ENCODE measurements at regions not wholly inside any gene's neighbourhood (a gene's known extent, or its start where the extent isn't known, plus 50 kb on each side); places are given as distances from the start of the nearest gene placed in this dataset.

DNA sequence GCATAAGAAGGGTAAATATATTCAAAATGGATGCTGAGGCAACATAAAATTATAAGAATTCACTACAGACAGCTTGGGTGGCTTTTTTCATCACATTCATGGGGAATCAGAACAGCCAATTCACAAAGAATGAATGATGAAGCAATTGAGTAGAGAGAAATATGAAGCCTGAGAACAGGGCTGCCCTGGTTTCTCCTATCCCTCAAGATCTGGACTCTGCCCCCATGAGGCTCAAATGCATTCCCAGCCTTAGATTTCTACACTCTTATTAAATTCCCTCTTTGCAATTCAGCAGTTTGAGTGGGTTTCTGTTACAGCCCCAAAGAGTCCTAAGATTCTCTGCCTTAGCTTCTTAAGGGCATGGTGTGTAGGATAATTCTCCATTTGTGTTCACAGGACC is 172.5 kb downstream of the MAIP1 start:
- Histone ChIP-seq H3K9me3 (no peaks in the 10 kb centered on the region), H3K36me3 (no peaks in the 10 kb centered on the region), H3K4me3 (no peak overlapping the region), H3K27ac (peak overlapping the region; percentile 36), H3K27me3 (no peaks in the 10 kb centered on the region), H3K4me1 (peaks cover 4% of the 10 kb centered on the region)
- intact Hi-C loops (cut with DNase I), result no loop called here
- DNase-seq (ENCODE audit: extremely low spot score in 2 of 2), result no peak
- TF ChIP-seq POLR2AphosphoS5 (IDR thresholded peaks at IDR 0.05; ENCODE audit: insufficient read depth in 1 of 2, low read depth in 1 of 2), result no peak
- no peak for TF ChIP-seq POLR2A (IDR thresholded peaks at IDR 0.05)
- TF ChIP-seq, protein P1, sequence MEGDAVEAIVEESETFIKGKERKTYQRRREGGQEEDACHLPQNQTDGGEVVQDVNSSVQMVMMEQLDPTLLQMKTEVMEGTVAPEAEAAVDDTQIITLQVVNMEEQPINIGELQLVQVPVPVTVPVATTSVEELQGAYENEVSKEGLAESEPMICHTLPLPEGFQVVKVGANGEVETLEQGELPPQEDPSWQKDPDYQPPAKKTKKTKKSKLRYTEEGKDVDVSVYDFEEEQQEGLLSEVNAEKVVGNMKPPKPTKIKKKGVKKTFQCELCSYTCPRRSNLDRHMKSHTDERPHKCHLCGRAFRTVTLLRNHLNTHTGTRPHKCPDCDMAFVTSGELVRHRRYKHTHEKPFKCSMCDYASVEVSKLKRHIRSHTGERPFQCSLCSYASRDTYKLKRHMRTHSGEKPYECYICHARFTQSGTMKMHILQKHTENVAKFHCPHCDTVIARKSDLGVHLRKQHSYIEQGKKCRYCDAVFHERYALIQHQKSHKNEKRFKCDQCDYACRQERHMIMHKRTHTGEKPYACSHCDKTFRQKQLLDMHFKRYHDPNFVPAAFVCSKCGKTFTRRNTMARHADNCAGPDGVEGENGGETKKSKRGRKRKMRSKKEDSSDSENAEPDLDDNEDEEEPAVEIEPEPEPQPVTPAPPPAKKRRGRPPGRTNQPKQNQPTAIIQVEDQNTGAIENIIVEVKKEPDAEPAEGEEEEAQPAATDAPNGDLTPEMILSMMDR (IDR thresholded peaks at IDR 0.05), result no peak

DNA sequence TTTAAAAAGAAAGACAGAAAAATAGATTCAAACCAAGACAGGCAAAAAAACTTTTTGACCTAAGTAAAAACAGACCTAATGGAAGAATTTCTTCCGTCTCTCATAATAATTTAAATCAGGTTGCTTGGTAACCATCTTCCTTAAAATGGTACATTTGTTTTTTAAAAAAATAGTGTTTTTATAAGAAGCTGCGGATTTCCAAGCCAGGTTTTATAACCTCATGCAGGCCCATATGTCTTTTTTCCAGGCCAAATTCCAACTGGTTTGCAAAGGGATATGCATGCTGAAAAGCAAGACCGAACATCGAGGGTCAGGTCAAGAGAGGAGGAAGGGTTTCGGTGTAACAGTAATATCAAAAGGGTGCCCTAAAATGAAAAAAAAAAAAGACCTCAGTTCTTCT is 172.9 kb downstream of the MAIP1 start:
- peaks cover 4% of the 10 kb centered on the region for H3K4me1 ChIP-seq
- no peak overlapping the region for H3K4me3 ChIP-seq
- H3K27ac ChIP-seq, result peak overlapping the region; percentile 36
- no peaks in the 10 kb centered on the region for H3K27me3 ChIP-seq
- intact Hi-C loops (cut with DNase I), result no loop called here
- TF ChIP-seq POLR2AphosphoS5 (IDR thresholded peaks at IDR 0.05; ENCODE audit: insufficient read depth in 1 of 2, low read depth in 1 of 2) (no peak), POLR2A (IDR thresholded peaks at IDR 0.05) (no peak)
- no peak for DNase-seq (ENCODE audit: extremely low spot score in 2 of 2)
- no peaks in the 10 kb centered on the region for H3K9me3 ChIP-seq
- H3K36me3 ChIP-seq, result no peaks in the 10 kb centered on the region

DNA sequence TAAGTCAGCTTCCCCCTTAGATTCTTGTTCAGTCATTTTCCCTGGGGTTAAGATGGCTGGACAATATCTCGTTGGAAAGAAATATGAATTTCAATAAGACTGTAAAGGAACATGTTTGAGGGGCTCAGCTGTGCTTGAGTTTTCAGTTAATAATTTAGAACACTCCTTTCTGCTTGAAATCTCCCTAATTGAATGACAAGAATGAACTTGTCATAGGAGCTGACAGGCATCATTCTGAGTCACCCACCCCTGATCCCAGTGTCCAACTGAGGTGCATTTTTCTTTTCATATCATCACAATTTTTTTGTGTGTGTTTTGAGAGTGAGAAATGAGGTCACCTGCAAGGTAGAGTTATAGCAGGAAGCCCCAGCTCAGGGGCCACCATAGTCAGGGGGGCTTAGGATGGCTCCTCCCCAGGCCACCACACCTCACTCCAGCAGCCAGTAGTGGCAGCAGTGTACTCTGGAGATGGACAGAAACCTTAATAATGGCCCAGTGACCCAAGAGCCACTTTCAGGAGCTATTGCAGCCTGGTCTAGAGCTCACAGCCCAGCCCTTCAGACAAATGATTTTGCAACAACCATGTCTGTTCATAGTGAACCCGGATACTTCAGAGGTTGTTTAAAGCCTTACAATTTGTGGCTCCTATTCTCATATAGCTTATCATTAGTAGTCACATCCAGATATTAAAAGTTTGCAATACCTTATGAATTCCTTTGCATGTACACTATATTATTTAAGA is 174.5 kb downstream of the MAIP1 start:
- TF ChIP-seq, protein P1 (IDR thresholded peaks at IDR 0.05), result no peak
- TF ChIP-seq POLR2A (IDR thresholded peaks at IDR 0.05), result no peak
- no peak for TF ChIP-seq POLR2AphosphoS5 (IDR thresholded peaks at IDR 0.05; ENCODE audit: insufficient read depth in 1 of 2, low read depth in 1 of 2)
- intact Hi-C loops (cut with DNase I), result no loop called here
- H3K27ac ChIP-seq, result no peak overlapping the region
- no peaks in the 10 kb centered on the region for H3K27me3 ChIP-seq
- no peaks in the 10 kb centered on the region for H3K36me3 ChIP-seq
- no peaks in the 10 kb centered on the region for H3K9me3 ChIP-seq
- H3K4me3 ChIP-seq, result no peak overlapping the region
- DNase-seq (ENCODE audit: extremely low spot score in 2 of 2), result no peak
- peaks cover 4% of the 10 kb centered on the region for H3K4me1 ChIP-seq

DNA sequence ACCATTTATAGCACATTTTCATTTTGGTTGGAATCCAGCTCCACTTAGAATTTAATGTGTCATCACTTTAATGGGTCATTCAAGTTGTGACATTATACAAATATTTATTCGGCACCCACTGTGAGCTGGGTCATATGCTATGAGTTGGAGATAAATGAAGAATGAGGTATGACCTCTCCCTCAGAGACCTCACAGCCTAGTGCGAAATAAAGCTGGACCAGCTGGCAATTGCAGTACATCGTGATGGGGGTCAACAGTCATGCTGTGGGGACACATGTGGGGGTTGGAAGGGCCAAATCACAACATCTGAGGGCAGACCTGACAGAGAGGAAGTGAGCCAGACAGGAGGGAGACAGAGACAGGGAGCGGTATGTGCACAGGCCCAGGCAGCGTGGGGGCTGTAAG is 175.4 kb downstream of the MAIP1 start:
- Histone ChIP-seq H3K36me3 (no peaks in the 10 kb centered on the region), H3K4me3 (no peak overlapping the region), H3K27ac (no peak overlapping the region), H3K9me3 (no peaks in the 10 kb centered on the region), H3K27me3 (no peaks in the 10 kb centered on the region), H3K4me1 (peaks cover 4% of the 10 kb centered on the region)
- TF ChIP-seq, protein P1 (IDR thresholded peaks at IDR 0.05), result no peak
- TF ChIP-seq POLR2AphosphoS5 (IDR thresholded peaks at IDR 0.05; ENCODE audit: insufficient read depth in 1 of 2, low read depth in 1 of 2) (no peak), POLR2A (IDR thresholded peaks at IDR 0.05) (no peak)
- DNase-seq (ENCODE audit: extremely low spot score in 2 of 2), result no peak
- intact Hi-C loops (cut with DNase I), result no loop called here

DNA sequence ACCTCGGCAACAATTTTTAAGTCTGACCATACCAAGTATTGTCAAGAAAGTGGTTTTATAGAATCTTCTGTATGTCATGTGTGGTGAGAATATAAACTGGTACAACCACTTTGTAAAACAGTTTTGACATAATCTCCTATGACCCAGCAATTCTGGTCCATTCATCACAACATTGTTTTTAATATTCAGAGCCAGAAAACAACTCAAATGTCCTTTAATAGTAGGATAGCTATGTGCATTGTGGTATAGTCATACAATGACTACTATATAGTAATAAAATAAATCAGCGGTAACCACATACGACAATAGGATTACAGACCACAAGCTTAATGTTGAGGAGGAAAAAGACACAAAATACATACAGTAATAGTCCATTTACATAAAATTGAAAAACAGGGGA is 175.2 kb upstream of the SPATS2L start:
- H3K4me1 ChIP-seq, result peaks cover 4% of the 10 kb centered on the region
- intact Hi-C loops (cut with DNase I), result no loop called here
- H3K27me3 ChIP-seq, result no peaks in the 10 kb centered on the region
- no peak overlapping the region for H3K27ac ChIP-seq
- no peaks in the 10 kb centered on the region for H3K9me3 ChIP-seq
- no peaks in the 10 kb centered on the region for H3K36me3 ChIP-seq
- no peak overlapping the region for H3K4me3 ChIP-seq
- no peak for TF ChIP-seq POLR2AphosphoS5 (IDR thresholded peaks at IDR 0.05; ENCODE audit: insufficient read depth in 1 of 2, low read depth in 1 of 2)
- TF ChIP-seq, protein P1 (IDR thresholded peaks at IDR 0.05), result no peak
- TF ChIP-seq POLR2A (IDR thresholded peaks at IDR 0.05), result no peak
- no peak for DNase-seq (ENCODE audit: extremely low spot score in 2 of 2)
